Esophagus squamous epithelium (tissue), 4 donors: ENCODE measurements at regions not wholly inside any gene's neighbourhood (a gene's known extent, or its start where the extent isn't known, plus 50 kb on each side); places are given as distances from the start of the nearest gene placed in this dataset.
"Not testable (repeated sequence)": the region's sequence is repeated elsewhere in the genome, so short reads cannot be mapped to it uniquely, and the experiment has no call there.

Experiments used
- POLR2A ChIP-seq, 4 donors: fragments of 450-650 bp; IDR thresholded peaks; one replicate each; pipeline ENCODE4 v1.6.1; 2017; ENCODE audit warnings: antibody characterized with exemption in 4 of 4, mild to moderate bottlenecking in 4 of 4, moderate library complexity in 3 of 4
- TF ChIP-seq, protein P1 (sequence below), 6 experiments: fragments of 450-650 bp in 4 of 6; fragments of 200-600 bp in 2 of 6; sonication (generic) in 2 of 6; IDR thresholded peaks; one replicate each; pipeline ENCODE4 v1.5.1; 2016 to 2019; ENCODE audit warnings: antibody characterized with exemption in 6 of 6, mild to moderate bottlenecking in 4 of 6, moderate library complexity in 4 of 6

DNA sequence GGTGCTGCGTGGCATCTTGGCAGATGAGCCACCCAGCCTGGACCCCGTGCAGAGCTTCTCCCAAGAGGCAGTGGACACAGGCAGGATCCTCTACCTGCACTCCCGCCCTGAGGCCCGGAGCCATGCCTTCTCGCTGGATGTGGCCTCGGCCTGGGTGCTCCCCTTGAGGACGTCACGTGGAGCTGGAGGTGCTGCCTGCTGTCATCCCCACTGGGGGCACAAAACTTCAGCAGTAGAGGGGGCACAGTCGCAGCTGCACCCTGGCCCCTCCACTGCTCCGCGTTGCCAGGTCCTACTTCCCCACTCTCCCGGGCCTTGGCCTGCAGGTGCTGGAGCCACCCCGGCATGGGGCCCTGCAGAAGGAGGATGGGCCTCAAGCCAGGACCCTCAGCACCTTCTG, 182.0 kb upstream of the AKAP13 start:
- TF ChIP-seq POLR2A (IDR thresholded peaks at IDR 0.05): not testable (repeated sequence)
- TF ChIP-seq, protein P1, sequence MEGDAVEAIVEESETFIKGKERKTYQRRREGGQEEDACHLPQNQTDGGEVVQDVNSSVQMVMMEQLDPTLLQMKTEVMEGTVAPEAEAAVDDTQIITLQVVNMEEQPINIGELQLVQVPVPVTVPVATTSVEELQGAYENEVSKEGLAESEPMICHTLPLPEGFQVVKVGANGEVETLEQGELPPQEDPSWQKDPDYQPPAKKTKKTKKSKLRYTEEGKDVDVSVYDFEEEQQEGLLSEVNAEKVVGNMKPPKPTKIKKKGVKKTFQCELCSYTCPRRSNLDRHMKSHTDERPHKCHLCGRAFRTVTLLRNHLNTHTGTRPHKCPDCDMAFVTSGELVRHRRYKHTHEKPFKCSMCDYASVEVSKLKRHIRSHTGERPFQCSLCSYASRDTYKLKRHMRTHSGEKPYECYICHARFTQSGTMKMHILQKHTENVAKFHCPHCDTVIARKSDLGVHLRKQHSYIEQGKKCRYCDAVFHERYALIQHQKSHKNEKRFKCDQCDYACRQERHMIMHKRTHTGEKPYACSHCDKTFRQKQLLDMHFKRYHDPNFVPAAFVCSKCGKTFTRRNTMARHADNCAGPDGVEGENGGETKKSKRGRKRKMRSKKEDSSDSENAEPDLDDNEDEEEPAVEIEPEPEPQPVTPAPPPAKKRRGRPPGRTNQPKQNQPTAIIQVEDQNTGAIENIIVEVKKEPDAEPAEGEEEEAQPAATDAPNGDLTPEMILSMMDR (IDR thresholded peaks at IDR 0.05): not testable (repeated sequence)
